Nephron progenitor cell (in vitro differentiated cells): ENCODE measurements at regions not wholly inside any gene's neighbourhood (a gene's known extent, or its start where the extent isn't known, plus 50 kb on each side); places are given as distances from the start of the nearest gene placed in this dataset.

Experiments used
- DNase-seq: peaks from one replicate; pipeline ENCODE4 v3.0.0; 2021
- H3K27ac Mint-ChIP-seq: 2 replicates; pipeline ENCODE4 v1.8.0; 2021; ENCODE audit warnings: mild to moderate bottlenecking, moderate library complexity, mixed read lengths
- H3K27me3 Mint-ChIP-seq: 2 replicates; pipeline ENCODE4 v1.8.0; 2021; ENCODE audit warnings: mild to moderate bottlenecking, low read depth, mixed read lengths; ENCODE audit not compliant: poor library complexity
- H3K36me3 Mint-ChIP-seq: 2 replicates; pipeline ENCODE4 v1.8.0; 2021; ENCODE audit warnings: low read depth, mixed read lengths
- H3K4me1 Mint-ChIP-seq: 2 replicates; pipeline ENCODE4 v1.8.0; 2021; ENCODE audit warnings: mixed read lengths
- H3K4me3 Mint-ChIP-seq: 2 replicates; pipeline ENCODE4 v1.8.0; 2021; ENCODE audit warnings: mild to moderate bottlenecking, moderate library complexity, mixed read lengths
- H3K9me3 Mint-ChIP-seq: 2 replicates; pipeline ENCODE4 v1.8.0; 2021; ENCODE audit warnings: mild to moderate bottlenecking, moderate library complexity, mixed read lengths
- TF ChIP-seq, protein P1 (sequence below): fragments of 200-600 bp; sonication (generic); IDR thresholded peaks from 2 replicates; pipeline ENCODE4 v1.5.0; 2021; ENCODE audit warnings: antibody characterized with exemption

DNA sequence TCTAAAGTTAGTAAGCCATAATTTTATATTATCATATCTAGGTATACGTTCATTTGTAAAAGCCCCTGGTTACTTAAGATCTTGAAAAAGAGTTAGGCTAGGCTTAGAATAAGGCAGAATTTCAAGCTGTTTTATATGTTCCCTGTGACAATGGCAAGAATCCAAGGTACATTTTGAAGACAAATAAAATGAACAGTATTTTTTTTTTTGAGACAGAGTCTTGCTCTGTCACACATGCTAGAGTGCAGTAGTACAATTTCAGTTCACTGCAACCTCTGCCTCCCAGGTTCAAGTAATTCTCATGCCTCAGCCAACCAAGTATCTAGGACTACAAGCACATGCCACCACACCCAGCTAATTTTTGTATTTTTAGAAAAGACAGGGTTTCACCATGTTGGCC is 139.2 kb downstream of the DUSP6 start:
- H3K9me3 Mint-ChIP-seq = no peaks in the 10 kb centered on the region

DNA sequence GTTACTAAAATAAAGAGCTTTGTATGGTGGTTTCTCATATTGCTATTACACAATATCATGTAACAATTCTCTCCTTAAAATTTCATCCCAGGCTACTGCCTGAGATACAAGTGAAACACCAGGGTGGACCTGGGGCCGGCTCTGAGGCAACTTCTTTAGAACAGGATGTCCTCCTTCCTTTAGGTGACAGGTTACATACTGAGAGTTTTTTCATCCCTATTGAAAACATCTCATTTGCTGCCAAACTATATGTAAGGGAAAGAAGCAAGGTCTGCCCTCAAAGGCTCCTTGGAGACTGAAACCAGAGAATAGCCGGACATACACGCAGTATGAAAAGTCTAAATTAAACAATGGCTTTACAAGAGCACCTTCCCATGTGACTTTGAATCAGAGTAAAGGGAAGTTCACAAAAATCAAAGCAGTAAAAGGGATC is 139.9 kb downstream of the DUSP6 start:
- Mint-ChIP-seq H3K4me1 (peaks cover 54% of the 10 kb centered on the region), H3K36me3 (no peaks in the 10 kb centered on the region), H3K27me3 (no peaks in the 10 kb centered on the region), H3K27ac (no peak overlapping the region), H3K4me3 (no peak overlapping the region), H3K9me3 (no peaks in the 10 kb centered on the region)
- TF ChIP-seq, protein P1, sequence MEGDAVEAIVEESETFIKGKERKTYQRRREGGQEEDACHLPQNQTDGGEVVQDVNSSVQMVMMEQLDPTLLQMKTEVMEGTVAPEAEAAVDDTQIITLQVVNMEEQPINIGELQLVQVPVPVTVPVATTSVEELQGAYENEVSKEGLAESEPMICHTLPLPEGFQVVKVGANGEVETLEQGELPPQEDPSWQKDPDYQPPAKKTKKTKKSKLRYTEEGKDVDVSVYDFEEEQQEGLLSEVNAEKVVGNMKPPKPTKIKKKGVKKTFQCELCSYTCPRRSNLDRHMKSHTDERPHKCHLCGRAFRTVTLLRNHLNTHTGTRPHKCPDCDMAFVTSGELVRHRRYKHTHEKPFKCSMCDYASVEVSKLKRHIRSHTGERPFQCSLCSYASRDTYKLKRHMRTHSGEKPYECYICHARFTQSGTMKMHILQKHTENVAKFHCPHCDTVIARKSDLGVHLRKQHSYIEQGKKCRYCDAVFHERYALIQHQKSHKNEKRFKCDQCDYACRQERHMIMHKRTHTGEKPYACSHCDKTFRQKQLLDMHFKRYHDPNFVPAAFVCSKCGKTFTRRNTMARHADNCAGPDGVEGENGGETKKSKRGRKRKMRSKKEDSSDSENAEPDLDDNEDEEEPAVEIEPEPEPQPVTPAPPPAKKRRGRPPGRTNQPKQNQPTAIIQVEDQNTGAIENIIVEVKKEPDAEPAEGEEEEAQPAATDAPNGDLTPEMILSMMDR = no peak
- DNase-seq = no peak

More for the DNA sequence above, 139.2 kb downstream of the DUSP6 start:
- DNase-seq = no peak
- TF ChIP-seq, protein P1 = no peak
- H3K4me1 Mint-ChIP-seq = peaks cover 49% of the 10 kb centered on the region
- no peak overlapping the region for H3K27ac Mint-ChIP-seq
- H3K36me3 Mint-ChIP-seq = no peaks in the 10 kb centered on the region
- H3K4me3 Mint-ChIP-seq = no peak overlapping the region
- no peaks in the 10 kb centered on the region for H3K27me3 Mint-ChIP-seq

DNA sequence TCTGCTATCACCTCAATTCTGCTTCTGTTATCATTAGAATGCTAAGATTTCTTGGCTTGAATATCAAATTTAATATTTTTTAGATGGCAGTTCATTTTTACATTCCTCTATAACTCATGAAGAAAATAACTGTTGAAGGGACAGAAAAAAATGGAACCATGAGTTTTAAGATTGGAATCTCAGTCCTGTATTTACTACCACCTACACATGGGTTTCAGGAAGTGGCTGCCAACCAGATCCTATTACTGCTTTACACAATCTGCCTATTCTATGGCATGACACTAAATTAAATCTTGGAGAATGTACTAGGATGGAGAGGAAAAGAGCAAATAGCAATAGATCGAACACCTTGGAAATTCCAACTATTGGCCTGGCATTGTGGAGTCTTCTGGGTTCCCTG is 140.8 kb downstream of the DUSP6 start:
- DNase-seq = no peak
- H3K4me3 Mint-ChIP-seq = no peak overlapping the region
- H3K36me3 Mint-ChIP-seq = no peaks in the 10 kb centered on the region
- no peak overlapping the region for H3K27ac Mint-ChIP-seq
- H3K27me3 Mint-ChIP-seq = no peaks in the 10 kb centered on the region
- TF ChIP-seq, protein P1 = no peak
- no peaks in the 10 kb centered on the region for H3K9me3 Mint-ChIP-seq
- peaks cover 54% of the 10 kb centered on the region for H3K4me1 Mint-ChIP-seq

DNA sequence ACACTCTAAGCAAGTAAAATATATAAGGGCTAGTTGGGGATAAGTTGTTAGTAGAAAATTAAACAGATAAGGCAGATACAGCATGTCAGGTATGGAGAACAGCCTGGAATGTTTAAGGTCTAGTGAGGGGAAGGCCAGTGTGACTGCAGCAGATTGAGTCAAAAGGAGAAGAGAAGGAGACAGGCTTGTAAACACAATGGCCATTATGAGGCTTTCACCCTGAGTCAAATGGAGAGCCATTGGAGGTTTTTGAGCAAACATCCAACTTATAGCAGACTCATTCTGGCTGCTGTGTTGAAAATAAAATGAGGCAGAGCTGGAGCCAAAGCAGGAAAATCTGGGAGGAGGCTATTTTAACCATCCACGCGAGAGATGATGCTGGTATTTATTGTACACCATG is 142.0 kb downstream of the DUSP6 start:
- TF ChIP-seq, protein P1 = no peak
- H3K27ac Mint-ChIP-seq = no peak overlapping the region
- no peaks in the 10 kb centered on the region for H3K27me3 Mint-ChIP-seq
- DNase-seq = no peak
- H3K4me3 Mint-ChIP-seq = no peak overlapping the region
- H3K36me3 Mint-ChIP-seq = no peaks in the 10 kb centered on the region
- peaks cover 49% of the 10 kb centered on the region for H3K4me1 Mint-ChIP-seq
- no peaks in the 10 kb centered on the region for H3K9me3 Mint-ChIP-seq

DNA sequence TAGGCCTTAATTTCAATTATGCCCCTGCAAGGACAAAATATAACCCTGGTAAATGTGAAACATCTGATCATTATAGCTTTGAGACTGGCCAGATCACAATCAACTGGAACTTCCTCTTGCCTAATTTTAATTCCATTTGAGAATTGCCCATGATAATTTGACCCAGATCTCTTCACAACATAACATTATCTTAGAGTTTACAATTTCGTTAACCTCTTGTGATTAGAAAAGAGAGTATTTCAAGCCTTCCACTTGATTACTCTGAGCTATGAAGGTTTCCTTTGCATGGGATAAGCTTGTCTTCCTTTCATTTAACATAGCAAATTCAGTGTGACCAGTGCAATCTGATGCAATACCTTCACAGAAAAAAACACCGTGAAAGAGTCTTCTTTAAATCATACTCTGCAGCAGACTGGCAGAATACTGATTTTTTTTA is 143.6 kb downstream of the DUSP6 start:
- Mint-ChIP-seq H3K9me3 (no peaks in the 10 kb centered on the region), H3K27me3 (no peaks in the 10 kb centered on the region), H3K4me1 (peaks cover 49% of the 10 kb centered on the region), H3K27ac (peak overlapping the region; percentile 34), H3K36me3 (no peaks in the 10 kb centered on the region), H3K4me3 (no peak overlapping the region)
- TF ChIP-seq, protein P1 = no peak
- DNase-seq = no peak

DNA sequence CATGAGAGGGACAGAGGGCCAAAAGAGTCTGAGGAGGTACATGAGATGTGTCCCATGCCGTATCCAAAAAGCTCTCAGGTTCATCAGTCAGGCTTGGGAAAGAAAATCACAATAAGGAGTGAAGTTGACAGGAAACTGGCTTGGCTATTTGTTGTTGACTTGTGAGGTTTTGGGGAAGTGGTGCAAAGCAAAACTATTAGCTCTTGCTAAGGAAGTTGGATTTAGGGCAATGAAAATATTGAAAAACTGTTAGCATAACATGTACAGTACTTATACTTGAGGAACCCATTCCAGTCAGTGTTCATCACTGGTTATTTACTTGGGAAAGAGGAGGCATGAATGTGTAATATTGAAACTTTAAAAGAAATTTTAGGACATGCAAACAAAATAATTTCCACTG is 145.9 kb downstream of the DUSP6 start:
- H3K36me3 Mint-ChIP-seq = no peaks in the 10 kb centered on the region
- DNase-seq = no peak
- H3K27ac Mint-ChIP-seq = no peak overlapping the region
- TF ChIP-seq, protein P1 = no peak
- no peaks in the 10 kb centered on the region for H3K27me3 Mint-ChIP-seq
- H3K4me1 Mint-ChIP-seq = peaks cover 34% of the 10 kb centered on the region
- H3K9me3 Mint-ChIP-seq = no peaks in the 10 kb centered on the region
- H3K4me3 Mint-ChIP-seq = no peak overlapping the region
